Left ventricle myocardium inferior (tissue), 1 donor: ENCODE measurements at regions not wholly inside any gene's neighbourhood (a gene's known extent, or its start where the extent isn't known, plus 50 kb on each side); places are given as distances from the start of the nearest gene placed in this dataset.

ENCODE experiments used
- DNase-seq: peaks from one replicate; pipeline ENCODE4 v3.0.0-alpha.2; 2020
- H3K27ac ChIP-seq: fragments of 200-600 bp; replicated peaks from 2 replicates; pipeline ENCODE4 v1.8.0; 2021
- H3K27me3 ChIP-seq: fragments of 200-600 bp; 2 replicates; pipeline ENCODE4 v1.8.0; 2021; ENCODE audit warnings: low read depth
- H3K36me3 ChIP-seq: fragments of 200-600 bp; 2 replicates; pipeline ENCODE4 v1.8.0; 2021
- H3K4me1 ChIP-seq: fragments of 200-600 bp; 2 replicates; pipeline ENCODE4 v1.8.0; 2021
- H3K4me3 ChIP-seq: fragments of 200-600 bp; 2 replicates; pipeline ENCODE4 v1.8.0; 2021; ENCODE audit warnings: mild to moderate bottlenecking, moderate library complexity
- H3K9me3 ChIP-seq: fragments of 200-600 bp; replicated peaks from 2 replicates; pipeline ENCODE4 v1.8.0; 2021
- CTCF ChIP-seq: fragments of 200-600 bp; IDR thresholded peaks from 2 replicates; pipeline ENCODE4 v1.8.0; 2021; ENCODE audit warnings: antibody characterized with exemption, mild to moderate bottlenecking, borderline replicate concordance
- intact Hi-C: fragments of 100-400 bp; cut with micrococcal nuclease; formaldehyde crosslinking; loops from one replicate; pipeline ENCODE4 v1.11.0; 2022
- donor health status: DM: no; HTN: yes; CAD: no; lungs with severe emphysema.

GRCh38 chr16:48086422-48086821 is 69.4 kb downstream of the ABCC12 start:
- Histone ChIP-seq H3K27ac (peak overlapping the region; percentile 23), H3K36me3 (no peaks in the 10 kb centered on the region), H3K4me1 (peaks cover 27% of the 10 kb centered on the region), H3K4me3 (no peak overlapping the region), H3K27me3 (no peaks in the 10 kb centered on the region), H3K9me3 (no peaks in the 10 kb centered on the region)
- TF ChIP-seq CTCF = no peak
- DNase-seq = no peak
- intact Hi-C loops = no loop called here

- Histone ChIP-seq H3K27me3 (no peaks in the 10 kb centered on the region), H3K4me3 (no peak overlapping the region), H3K4me1 (peaks cover 27% of the 10 kb centered on the region), H3K36me3 (no peaks in the 10 kb centered on the region), H3K9me3 (no peaks in the 10 kb centered on the region), H3K27ac (no peak overlapping the region)
- TF ChIP-seq CTCF = no peak
- intact Hi-C loops = no loop called here
- no peak for DNase-seq
These were observed 70.1 kb downstream of the ABCC12 start for GRCh38 chr16:48085729-48086128.

GRCh38 chr16:48084826-48085225 is 71.0 kb downstream of the ABCC12 start:
- intact Hi-C loops = no loop called here
- Histone ChIP-seq H3K4me1 (peaks cover 27% of the 10 kb centered on the region), H3K4me3 (no peak overlapping the region), H3K27ac (no peak overlapping the region), H3K9me3 (no peaks in the 10 kb centered on the region), H3K36me3 (no peaks in the 10 kb centered on the region), H3K27me3 (no peaks in the 10 kb centered on the region)
- no peak for TF ChIP-seq CTCF
- DNase-seq = no peak

GRCh38 chr16:48082516-48082915 is 73.3 kb downstream of the ABCC12 start:
- H3K9me3 ChIP-seq = no peaks in the 10 kb centered on the region
- no peak for TF ChIP-seq CTCF
- H3K4me1 ChIP-seq = peaks cover 17% of the 10 kb centered on the region
- H3K27me3 ChIP-seq = no peaks in the 10 kb centered on the region
- intact Hi-C loops = no loop called here
- DNase-seq = peak; percentile 25
- peak overlapping the region; percentile 27 for H3K27ac ChIP-seq
- no peaks in the 10 kb centered on the region for H3K36me3 ChIP-seq
- no peak overlapping the region for H3K4me3 ChIP-seq

- Histone ChIP-seq H3K9me3 (no peaks in the 10 kb centered on the region), H3K4me3 (no peak overlapping the region), H3K27ac (no peak overlapping the region), H3K4me1 (peaks cover 9% of the 10 kb centered on the region), H3K36me3 (no peaks in the 10 kb centered on the region), H3K27me3 (no peaks in the 10 kb centered on the region)
- intact Hi-C loops = no loop called here
- TF ChIP-seq CTCF = no peak
- DNase-seq = no peak
These were observed 74.1 kb downstream of the ABCC12 start for GRCh38 chr16:48081656-48082055.
